ENCODE measurements at regions not wholly inside any gene's neighbourhood (a gene's known extent, or its start where the extent isn't known, plus 50 kb on each side); places are given as distances from the start of the nearest gene placed in this dataset.
"Not testable (repeated sequence)": the region's sequence is repeated elsewhere in the genome, so short reads cannot be mapped to it uniquely, and the experiment has no call there.

DNA sequence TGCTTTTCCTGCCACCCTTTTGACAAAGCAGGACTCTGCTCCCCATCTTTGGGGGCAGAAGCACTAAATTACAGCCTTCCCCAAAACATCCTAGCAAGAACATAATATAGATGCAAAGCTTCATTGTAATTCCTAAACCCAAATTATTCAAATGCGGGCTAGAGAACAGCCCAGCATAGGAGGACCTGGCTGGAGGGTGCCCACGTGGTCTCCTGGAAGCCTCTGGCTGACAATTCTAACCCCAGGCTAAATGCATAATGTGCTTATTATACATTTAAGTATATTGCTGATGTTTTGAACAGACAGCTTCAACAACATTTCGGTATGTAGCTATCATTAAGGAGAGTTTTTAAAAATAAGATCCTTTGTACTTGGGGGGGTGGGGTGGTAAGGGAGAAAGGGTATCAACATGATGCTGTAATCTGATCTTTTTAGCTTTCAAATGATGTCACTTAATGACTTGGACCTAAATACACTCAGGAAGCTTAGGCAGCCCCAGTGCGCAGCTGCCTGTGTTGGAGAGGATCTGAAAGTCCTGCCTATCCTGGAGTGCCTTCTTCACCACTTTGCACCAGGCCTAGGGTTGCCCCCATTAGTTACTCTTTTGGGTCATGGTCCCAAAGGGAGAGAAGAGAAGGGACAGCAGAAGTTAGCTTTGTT, 57.2 kb upstream of the USP3 start:
- 76% methylated on average over 4 of the region's 4 CpGs for WGBS
- intact Hi-C loops (cut with DNase I) = no loop called here
- Histone ChIP-seq H3K4me3 (ENCODE audit: low read length) (no peak overlapping the region), H3K27me3 (ENCODE audit: control insufficient read depth, insufficient read depth) (no peaks in the 10 kb centered on the region), H3K9me3 (ENCODE audit: control insufficient read depth, low read length) (no peaks in the 10 kb centered on the region), H3K4me1 (ENCODE audit: control insufficient read depth, insufficient read depth, low read length) (no peaks in the 10 kb centered on the region), H3K27ac (ENCODE audit: low read length) (no peak overlapping the region)
- no peak for DNase-seq
- no peak for ATAC-seq

DNA sequence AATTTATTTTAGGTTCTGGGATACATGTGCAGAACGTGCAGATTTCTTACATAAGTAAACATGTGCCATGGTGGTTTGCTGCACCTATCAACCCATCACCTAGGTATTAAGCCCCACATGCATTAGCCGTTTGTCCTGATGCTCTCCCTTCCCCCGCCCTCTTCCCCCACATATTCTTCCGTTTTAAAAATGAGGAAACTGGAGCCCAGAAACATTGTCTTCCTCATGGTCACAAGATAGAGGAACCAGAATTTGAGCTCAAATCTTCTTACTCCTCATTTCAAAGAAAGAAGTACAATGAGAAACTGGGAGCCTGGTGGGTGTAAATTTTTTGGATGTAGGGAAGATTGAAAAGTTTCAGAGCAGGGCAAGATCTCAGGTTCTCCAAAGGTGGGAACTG, 56.1 kb upstream of the USP3 start:
- intact Hi-C loops (cut with DNase I) = no loop called here
- 68% methylated on average over 4 of the region's 4 CpGs for WGBS
- DNase-seq = no peak

DNA sequence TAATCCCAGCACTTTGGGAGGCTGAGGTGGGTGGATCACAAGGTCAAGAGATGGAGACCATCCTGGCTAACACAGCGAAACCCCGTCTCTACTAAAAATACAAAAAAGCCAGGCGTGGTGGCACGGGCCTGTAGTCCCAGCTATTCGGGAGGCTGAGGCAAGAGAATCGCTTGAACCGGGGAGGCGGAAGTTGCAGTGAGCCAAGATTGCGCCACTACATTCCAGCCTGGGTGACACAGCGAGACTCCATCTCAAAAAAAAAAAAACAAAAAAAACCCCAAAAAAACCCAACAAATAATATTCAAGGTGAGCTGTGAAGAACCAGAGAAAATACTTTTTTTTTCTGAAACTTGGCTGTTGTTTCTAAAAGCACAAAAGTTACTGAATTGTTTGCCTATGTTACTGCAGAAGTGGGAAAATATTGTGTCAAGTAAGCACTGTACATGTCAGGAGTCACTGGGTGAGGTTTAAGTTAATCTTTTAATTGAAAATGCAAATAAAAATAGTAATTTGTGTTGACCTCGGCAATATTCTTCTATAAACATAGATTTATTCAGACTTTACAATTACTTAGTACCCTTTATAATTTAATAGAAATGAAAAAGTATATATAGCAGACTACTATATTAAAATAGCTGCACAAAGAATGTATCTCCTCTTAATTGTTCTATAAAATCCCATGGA, 55.4 kb upstream of the USP3 start:
- H3K4me3 ChIP-seq (ENCODE audit: low read length); ATAC-seq; H3K9me3 ChIP-seq (ENCODE audit: control insufficient read depth, low read length); H3K4me1 ChIP-seq (ENCODE audit: control insufficient read depth, insufficient read depth, low read length); intact Hi-C loops (cut with DNase I); H3K27me3 ChIP-seq (ENCODE audit: control insufficient read depth, insufficient read depth); H3K27ac ChIP-seq (ENCODE audit: low read length): not testable (repeated sequence)
- DNase-seq = peak; percentile 37 to 67 (median 59)
- 85% methylated on average over 11 of the region's 11 CpGs for WGBS

More for the DNA sequence above, 56.1 kb upstream of the USP3 start:
- no peaks in the 10 kb centered on the region for H3K9me3 ChIP-seq (ENCODE audit: control insufficient read depth, low read length)
- no peak overlapping the region for H3K4me3 ChIP-seq (ENCODE audit: low read length)
- H3K27ac ChIP-seq (ENCODE audit: low read length) = no peak overlapping the region
- H3K4me1 ChIP-seq (ENCODE audit: control insufficient read depth, insufficient read depth, low read length) = no peaks in the 10 kb centered on the region
- H3K27me3 ChIP-seq (ENCODE audit: control insufficient read depth, insufficient read depth) = no peaks in the 10 kb centered on the region
- ATAC-seq = peak in 1 of 2 donors; percentile 32

DNA sequence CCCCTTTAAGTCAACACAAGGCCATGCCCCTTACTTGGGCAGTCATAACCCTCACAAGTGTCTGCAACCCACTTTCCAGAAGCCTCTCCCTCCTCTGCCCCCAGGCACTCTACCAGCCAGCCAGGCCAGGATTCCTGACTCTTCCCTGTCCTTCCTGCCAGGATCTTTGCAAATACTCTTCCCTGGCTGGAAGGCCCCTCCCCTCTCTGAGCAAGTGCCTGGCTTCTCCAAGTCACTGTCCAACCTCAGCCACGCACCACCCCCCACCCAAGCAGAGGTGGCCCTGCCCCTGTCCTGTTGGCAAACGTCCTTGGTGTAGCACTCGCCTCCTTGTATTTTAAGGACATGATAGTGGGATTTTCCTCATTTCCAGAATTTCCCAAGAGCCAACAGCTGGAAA, 54.7 kb upstream of the USP3 start:
- WGBS = 57% methylated on average over 3 of the region's 3 CpGs
- DNase-seq = no peak
- Histone ChIP-seq H3K27me3 (ENCODE audit: control insufficient read depth, insufficient read depth) (no peaks in the 10 kb centered on the region), H3K4me1 (ENCODE audit: control insufficient read depth, insufficient read depth, low read length) (no peaks in the 10 kb centered on the region), H3K27ac (ENCODE audit: low read length) (no peak overlapping the region), H3K4me3 (ENCODE audit: low read length) (no peak overlapping the region), H3K9me3 (ENCODE audit: control insufficient read depth, low read length) (no peaks in the 10 kb centered on the region)
- no peak for ATAC-seq
- intact Hi-C loops (cut with DNase I) = no loop called here

DNA sequence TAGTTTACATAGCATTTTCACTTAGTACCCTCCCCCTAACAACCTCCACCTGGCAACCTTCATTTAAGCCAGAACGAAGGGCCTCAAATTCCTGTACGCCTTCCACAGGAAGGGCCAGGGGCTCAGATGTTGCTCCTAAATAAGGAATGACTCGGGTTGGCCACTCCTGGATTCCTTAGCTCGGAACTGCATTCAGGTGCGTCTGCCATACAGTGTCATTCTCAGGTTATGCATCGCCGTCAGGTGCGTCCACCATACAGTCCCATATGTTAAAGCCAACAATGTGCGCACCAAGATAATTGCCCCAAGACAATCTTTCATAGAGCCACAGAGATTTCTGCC, 53.5 kb upstream of the USP3 start:
- intact Hi-C loops (cut with DNase I) = no loop called here
- DNase-seq = no peak

DNA sequence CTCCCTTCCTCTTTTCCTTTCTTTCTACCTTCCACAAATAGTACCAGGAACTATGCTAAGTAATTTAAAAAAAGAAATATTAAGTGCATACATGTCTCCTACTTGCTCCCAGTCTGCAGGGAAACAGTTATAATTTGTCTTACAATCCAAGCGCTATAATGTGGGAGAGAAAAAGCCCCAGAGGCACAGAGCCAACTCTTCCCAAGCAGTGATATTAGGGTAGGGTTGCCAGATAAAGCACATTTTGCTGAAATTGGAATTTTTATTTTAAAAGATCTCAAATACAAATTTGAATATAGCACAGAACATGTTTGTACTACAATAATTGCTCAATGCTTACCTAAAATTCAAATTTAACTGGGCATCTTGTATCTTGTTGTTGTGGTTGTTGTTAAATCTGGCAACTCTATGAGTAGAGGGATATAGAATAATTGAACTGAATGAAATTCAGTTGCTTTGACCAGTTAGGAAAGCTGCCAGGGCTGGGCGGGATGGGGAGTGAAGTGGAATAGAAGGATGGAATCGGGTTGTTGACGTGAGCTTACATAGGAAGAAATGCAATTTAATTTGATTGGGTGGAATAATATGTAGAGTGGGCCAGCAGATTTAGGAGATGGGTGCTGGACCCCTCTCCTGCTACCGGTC, 52.6 kb upstream of the USP3 start:
- Histone ChIP-seq H3K4me3 (ENCODE audit: low read length) (no peak overlapping the region), H3K27ac (ENCODE audit: low read length) (no peak overlapping the region), H3K4me1 (ENCODE audit: control insufficient read depth, insufficient read depth, low read length) (no peaks in the 10 kb centered on the region), H3K27me3 (ENCODE audit: control insufficient read depth, insufficient read depth) (no peaks in the 10 kb centered on the region), H3K9me3 (ENCODE audit: control insufficient read depth, low read length) (no peaks in the 10 kb centered on the region)
- no peak for DNase-seq
- intact Hi-C loops (cut with DNase I) = no loop called here
- WGBS = 87% methylated on average over 5 of the region's 5 CpGs
- no peak for ATAC-seq

More for the DNA sequence above, 53.5 kb upstream of the USP3 start:
- Histone ChIP-seq H3K27me3 (ENCODE audit: control insufficient read depth, insufficient read depth) (no peaks in the 10 kb centered on the region), H3K4me3 (ENCODE audit: low read length) (no peak overlapping the region), H3K4me1 (ENCODE audit: control insufficient read depth, insufficient read depth, low read length) (no peaks in the 10 kb centered on the region), H3K27ac (ENCODE audit: low read length) (no peak overlapping the region), H3K9me3 (ENCODE audit: control insufficient read depth, low read length) (no peaks in the 10 kb centered on the region)
- ATAC-seq = no peak
- 92% methylated on average over 9 of the region's 9 CpGs for WGBS

DNA sequence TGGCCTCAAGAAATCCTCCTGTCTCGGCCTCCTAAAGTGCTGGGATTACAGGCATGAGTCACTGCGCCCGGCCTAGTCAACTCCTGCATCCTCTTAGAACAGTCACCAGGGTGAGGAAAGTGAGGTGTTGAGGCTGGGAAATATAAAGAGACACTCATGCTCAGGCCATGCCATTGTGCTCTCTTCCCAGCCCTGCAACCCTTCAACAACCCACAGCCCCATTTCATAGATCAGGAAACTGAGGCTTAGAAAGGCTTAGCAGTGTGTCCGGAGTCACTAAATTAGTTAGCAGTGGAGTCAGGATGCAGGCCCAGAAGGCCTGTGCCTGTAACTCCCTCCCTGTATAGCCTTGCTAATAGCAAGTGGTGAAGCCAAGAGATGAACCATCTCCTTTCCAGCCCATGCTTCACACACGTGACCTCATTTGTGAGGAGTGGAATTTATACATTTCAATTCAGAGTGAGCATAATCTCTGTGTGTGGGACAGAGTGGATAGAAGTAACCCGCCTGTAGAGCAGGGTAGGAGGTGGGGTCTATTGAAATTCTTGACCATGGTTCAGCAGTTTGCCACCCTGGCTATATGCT, 51.7 kb upstream of the USP3 start:
- no peak for ATAC-seq
- no peak for DNase-seq
- Histone ChIP-seq H3K4me3 (ENCODE audit: low read length) (no peak overlapping the region), H3K9me3 (ENCODE audit: control insufficient read depth, low read length) (no peaks in the 10 kb centered on the region), H3K27me3 (ENCODE audit: control insufficient read depth, insufficient read depth) (no peaks in the 10 kb centered on the region), H3K27ac (ENCODE audit: low read length) (no peak overlapping the region), H3K4me1 (ENCODE audit: control insufficient read depth, insufficient read depth, low read length) (no peaks in the 10 kb centered on the region)
- WGBS = 93% methylated on average over 6 of the region's 6 CpGs
- intact Hi-C loops (cut with DNase I) = no loop called here

DNA sequence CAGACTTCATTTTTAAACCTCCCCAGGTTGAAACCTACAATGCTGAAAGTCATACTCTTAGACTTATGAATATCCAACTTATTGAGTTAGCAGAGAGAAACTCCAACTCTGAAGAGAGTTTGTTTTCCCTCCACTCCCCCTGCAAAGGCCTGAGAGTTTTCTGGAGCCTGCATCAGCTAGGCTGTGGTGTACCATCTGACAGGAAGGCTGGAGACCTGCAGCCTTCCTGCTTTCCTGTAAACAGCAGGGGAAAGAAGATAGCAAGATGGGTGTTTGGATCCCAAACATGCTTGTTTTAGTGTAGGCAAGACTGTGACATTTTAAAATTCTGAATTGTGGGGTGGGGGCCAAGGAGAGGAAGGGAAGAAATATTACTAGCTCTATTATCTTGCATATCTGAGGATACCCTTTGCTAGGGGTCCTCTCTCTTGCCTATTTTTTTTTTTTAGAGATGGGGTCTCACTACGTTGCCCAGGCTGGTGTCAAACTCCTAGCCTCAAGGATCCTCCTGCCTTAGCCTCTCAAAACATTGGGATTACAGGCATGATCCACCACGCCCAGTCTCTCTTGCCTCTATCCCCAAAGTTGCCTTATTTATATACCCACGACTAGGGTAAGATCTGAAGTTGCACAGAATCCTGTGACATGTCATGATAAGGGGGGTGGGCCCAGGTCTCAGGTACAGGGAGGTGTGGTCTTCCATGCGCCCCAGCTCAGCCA, 51.0 kb upstream of the USP3 start:
- H3K4me3 ChIP-seq (ENCODE audit: low read length) = no peak overlapping the region
- intact Hi-C loops (cut with DNase I) = no loop called here
- no peak overlapping the region for H3K27ac ChIP-seq (ENCODE audit: low read length)
- DNase-seq (no peak), ATAC-seq (no peak)
- H3K4me1 ChIP-seq (ENCODE audit: control insufficient read depth, insufficient read depth, low read length) = no peaks in the 10 kb centered on the region
- 91% methylated on average over 4 of the region's 4 CpGs for WGBS
- H3K27me3 ChIP-seq (ENCODE audit: control insufficient read depth, insufficient read depth) = no peaks in the 10 kb centered on the region
- H3K9me3 ChIP-seq (ENCODE audit: control insufficient read depth, low read length) = no peaks in the 10 kb centered on the region

DNA sequence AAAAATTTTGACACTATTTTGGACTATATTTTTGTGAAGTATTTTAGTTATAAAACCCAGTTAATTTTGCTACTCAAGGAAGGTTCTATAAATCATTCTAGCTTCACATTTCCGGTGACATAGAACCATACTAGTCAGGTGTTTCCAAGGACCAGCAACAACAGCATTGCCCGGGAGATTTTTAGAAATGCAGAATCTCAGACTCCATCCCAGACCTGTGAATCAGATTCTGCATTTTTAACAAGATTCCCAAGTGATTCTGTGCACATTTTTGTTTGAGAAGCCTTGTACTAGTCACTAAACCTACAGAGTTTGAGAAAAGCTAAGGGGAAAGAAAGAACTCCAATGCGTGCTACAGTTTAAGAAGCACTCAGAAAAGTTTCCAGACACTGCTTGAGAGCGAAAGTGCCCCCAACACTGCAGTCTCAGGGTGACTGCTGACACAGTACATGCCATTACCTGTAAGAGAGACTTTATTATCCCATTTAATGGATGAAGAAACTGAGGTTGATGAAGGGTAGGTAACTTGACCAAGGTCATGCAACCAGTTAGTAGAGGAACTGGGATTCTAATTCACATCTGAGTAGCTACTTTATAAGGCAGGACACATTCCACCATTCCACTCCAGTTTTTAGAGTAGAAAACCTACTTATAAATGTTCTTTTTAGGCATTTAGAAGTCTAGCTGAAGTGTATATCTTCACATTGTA, 49.7 kb upstream of the USP3 start:
- Histone ChIP-seq H3K27me3 (ENCODE audit: control insufficient read depth, insufficient read depth) (no peaks in the 10 kb centered on the region), H3K9me3 (ENCODE audit: control insufficient read depth, low read length) (no peaks in the 10 kb centered on the region), H3K27ac (ENCODE audit: low read length) (no peak overlapping the region), H3K4me1 (ENCODE audit: control insufficient read depth, insufficient read depth, low read length) (no peaks in the 10 kb centered on the region), H3K4me3 (ENCODE audit: low read length) (no peak overlapping the region)
- DNase-seq (no peak), ATAC-seq (no peak)
- 78% methylated on average over 4 of the region's 4 CpGs for WGBS
- intact Hi-C loops (cut with DNase I) = no loop called here
